OCI-LY7 (cell line): ENCODE measurements at regions not wholly inside any gene's neighbourhood (a gene's known extent, or its start where the extent isn't known, plus 50 kb on each side); places are given as distances from the start of the nearest gene placed in this dataset.

Experiments used
- EZH2phosphoT487 ChIP-seq: fragments of 200-600 bp; sonication (generic); IDR thresholded peaks from 2 replicates; pipeline ENCODE4 v1.6.1; 2018; ENCODE audit warnings: low read depth, borderline replicate concordance, mild to moderate bottlenecking, mixed run types, antibody characterized with exemption, low read length, moderate library complexity, mixed read lengths
- TF ChIP-seq, protein P1 (sequence below): fragments of 200-600 bp; sonication (generic); conservative IDR thresholded peaks from 2 replicates; pipeline ENCODE4 v1.5.1; 2014; ENCODE audit warnings: mild to moderate bottlenecking, antibody characterized with exemption, low read length, moderate library complexity, mixed read lengths

DNA sequence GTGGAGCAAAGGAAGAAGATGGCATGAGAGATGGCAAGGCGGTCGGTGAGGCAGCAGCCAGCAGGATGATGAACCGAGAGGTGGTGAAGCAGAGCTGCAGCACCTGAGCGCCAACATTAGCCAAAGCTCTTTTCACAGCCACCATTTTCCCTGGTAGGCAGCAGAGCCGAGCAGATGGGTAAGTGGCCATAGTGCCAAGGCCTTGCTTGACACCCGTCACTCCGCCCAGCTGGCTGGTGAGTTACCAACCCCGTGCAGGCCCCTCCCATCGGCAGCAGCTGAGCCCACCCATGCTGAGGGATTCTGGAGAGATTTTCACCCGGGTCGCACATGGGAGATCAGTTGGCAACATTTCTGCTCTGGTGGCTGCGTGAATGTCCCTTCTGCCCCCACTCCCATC is 647.7 kb downstream of the PTPRU start:
- TF ChIP-seq, protein P1, sequence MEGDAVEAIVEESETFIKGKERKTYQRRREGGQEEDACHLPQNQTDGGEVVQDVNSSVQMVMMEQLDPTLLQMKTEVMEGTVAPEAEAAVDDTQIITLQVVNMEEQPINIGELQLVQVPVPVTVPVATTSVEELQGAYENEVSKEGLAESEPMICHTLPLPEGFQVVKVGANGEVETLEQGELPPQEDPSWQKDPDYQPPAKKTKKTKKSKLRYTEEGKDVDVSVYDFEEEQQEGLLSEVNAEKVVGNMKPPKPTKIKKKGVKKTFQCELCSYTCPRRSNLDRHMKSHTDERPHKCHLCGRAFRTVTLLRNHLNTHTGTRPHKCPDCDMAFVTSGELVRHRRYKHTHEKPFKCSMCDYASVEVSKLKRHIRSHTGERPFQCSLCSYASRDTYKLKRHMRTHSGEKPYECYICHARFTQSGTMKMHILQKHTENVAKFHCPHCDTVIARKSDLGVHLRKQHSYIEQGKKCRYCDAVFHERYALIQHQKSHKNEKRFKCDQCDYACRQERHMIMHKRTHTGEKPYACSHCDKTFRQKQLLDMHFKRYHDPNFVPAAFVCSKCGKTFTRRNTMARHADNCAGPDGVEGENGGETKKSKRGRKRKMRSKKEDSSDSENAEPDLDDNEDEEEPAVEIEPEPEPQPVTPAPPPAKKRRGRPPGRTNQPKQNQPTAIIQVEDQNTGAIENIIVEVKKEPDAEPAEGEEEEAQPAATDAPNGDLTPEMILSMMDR: no peak
- no peak for TF ChIP-seq EZH2phosphoT487
